ENCODE measurements at regions not wholly inside any gene's neighbourhood (a gene's known extent, or its start where the extent isn't known, plus 50 kb on each side); places are given as distances from the start of the nearest gene placed in this dataset.

DNA sequence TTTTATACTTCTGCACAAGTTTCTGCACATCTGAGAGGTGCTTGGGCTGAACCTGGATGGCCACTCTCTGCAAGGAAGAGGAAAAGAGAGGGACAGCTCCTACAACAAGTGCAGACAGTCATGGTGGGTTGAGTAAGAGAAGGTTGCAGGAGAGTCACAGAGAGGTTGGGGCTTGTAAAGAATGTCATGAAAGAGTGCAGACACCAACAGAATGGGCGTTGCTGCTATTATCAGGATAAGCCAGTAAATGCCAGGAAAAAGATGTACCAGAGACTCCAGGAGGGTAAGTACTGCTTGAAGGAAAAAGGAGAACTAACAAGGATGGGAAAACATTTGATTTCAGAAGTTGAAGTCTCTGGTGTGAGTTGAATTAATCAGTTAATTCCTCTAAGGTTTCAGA is 77.8 kb upstream of the NRP1 start:
- DNase-seq (ENCODE audit: extremely low read depth in 1 of 11, low read depth in 9 of 11, low spot score in 4 of 11) = no peak

DNA sequence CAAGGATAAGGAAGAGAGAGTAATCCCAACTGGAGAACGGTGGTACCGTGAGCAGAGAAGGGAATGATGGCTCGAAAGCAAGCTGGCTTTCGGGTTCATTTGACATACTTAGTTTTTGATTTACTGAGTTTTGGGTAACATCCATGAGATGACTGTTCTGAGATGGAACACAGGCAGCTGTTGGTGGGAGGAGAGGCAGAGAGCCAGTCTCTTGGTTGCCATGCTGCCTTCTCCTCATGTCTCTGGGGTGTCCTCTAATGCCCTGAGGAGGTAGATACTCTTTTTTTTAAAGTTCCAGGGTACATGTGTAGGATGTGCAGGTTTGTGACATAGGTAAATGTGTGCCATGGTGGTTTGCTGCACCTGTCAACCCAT is 76.4 kb upstream of the NRP1 start:
- DNase-seq (ENCODE audit: extremely low read depth in 1 of 11, low read depth in 9 of 11, low spot score in 4 of 11) = no peak

GRCh38 chr10:33410096-33410859 is 75.8 kb upstream of the NRP1 start:
- DNase-seq (ENCODE audit: extremely low read depth in 1 of 11, low read depth in 9 of 11, low spot score in 4 of 11) = no peak

DNA sequence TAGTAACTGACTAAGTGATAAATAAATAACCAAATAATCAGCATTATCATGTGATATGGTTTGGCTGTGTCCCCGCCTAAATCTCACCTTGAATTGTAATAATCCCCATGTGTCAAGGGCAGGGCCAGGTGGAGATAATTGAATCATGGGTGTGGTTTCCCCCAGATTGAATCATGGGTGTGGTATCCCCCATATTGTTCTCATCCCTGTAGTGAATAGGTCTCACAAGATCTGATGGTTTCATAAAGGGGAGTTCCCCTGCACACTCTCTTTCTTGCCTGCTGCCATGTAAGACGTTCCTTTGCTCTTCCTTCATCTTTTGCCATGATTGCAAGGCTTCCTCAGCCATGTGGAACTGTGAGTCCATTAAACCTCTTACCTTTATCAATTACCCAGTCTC is 72.1 kb upstream of the NRP1 start:
- DNase-seq (ENCODE audit: extremely low read depth in 1 of 11, low read depth in 9 of 11, low spot score in 4 of 11) = no peak

GRCh38 chr10:33402220-33403073 is 68.0 kb upstream of the NRP1 start:
- no peak for DNase-seq (ENCODE audit: extremely low read depth in 1 of 11, low read depth in 9 of 11, low spot score in 4 of 11)

DNA sequence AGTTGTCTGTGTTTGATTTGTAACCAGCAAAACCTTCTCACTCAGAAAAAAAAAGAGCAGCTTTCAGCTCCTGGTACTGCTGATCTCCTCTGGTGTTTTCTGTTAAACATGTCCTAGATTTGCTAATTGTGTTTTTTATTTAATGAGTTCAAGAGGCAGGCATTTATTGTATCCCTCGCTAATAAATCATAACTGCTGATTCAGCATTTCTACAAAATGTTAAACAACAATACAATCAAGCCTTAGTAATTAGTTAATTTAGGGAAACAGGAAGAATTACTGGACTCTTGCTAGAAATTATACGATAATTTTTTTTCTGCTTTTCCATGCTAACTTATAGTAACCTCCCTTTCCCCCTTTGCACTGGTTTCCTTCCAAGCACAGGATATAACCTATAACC is 66.8 kb upstream of the NRP1 start:
- DNase-seq (ENCODE audit: extremely low read depth in 1 of 11, low read depth in 9 of 11, low spot score in 4 of 11) = no peak

DNA sequence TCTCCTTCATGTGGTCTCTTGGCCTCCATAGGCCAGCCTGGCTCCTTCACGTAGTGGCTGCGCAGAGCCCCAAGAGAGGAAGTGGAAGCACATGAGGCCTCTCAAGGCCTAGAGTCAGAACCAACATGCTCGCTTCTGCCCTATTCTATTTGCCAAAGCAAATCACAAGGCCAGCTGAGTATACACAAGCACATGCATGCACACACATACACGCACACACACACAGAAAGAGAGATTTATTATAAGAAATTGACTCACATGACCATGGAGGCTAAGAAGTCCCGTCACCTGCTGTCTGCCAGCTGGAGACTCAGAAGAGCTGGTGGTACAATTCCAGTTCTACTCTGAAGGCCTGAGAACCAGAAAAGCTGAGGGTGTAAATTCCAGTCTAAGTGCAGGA is 64.3 kb upstream of the NRP1 start:
- DNase-seq (ENCODE audit: extremely low read depth in 1 of 11, low read depth in 9 of 11, low spot score in 4 of 11) = no peak

GRCh38 chr10:33396938-33397337 is 62.5 kb upstream of the NRP1 start:
- DNase-seq (ENCODE audit: extremely low read depth in 1 of 11, low read depth in 9 of 11, low spot score in 4 of 11) = no peak

- DNase-seq (ENCODE audit: extremely low read depth in 1 of 11, low read depth in 9 of 11, low spot score in 4 of 11) = no peak
These were observed 61.8 kb upstream of the NRP1 start for GRCh38 chr10:33396279-33396678.

DNA sequence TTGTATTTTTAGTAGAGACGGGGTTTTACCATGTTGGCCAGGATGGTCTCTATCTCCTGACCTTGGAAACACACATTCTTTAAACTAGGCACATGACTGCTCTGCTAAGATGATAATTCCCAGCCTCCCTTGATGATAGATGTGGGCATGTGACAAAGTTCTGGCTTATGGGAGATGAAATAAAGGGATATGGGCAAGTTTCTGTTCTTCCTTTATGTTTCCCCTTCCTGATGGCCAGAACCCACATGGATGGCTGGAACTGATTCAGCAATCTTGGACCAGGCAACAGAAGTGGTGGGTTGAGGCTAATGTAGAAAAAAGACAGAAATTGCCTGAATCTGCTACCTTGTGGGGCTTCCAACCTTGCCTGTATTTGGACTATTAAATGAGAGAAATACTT is 60.7 kb upstream of the NRP1 start:
- DNase-seq (ENCODE audit: extremely low read depth in 1 of 11, low read depth in 9 of 11, low spot score in 4 of 11) = no peak

DNA sequence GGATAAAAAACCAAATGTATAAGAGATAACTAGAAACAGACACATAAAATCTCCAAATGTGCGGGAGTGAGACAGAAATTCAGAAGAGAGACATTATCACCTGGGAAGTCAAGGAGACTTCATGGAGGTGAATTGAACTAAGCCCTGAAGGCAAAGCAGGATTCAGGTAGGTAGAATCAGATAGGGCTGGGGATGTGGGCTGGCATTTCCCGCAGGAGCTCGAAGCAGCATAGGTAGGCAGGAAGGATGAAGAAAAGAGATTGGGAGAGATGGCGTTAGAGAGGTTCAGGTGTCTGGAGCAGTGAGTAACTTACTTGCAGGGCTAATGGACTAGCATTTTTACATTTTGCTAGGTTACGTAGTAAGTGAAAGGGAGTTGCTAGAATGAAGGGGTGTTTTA is 58.2 kb upstream of the NRP1 start:
- no peak for DNase-seq (ENCODE audit: extremely low read depth in 1 of 11, low read depth in 9 of 11, low spot score in 4 of 11)

DNA sequence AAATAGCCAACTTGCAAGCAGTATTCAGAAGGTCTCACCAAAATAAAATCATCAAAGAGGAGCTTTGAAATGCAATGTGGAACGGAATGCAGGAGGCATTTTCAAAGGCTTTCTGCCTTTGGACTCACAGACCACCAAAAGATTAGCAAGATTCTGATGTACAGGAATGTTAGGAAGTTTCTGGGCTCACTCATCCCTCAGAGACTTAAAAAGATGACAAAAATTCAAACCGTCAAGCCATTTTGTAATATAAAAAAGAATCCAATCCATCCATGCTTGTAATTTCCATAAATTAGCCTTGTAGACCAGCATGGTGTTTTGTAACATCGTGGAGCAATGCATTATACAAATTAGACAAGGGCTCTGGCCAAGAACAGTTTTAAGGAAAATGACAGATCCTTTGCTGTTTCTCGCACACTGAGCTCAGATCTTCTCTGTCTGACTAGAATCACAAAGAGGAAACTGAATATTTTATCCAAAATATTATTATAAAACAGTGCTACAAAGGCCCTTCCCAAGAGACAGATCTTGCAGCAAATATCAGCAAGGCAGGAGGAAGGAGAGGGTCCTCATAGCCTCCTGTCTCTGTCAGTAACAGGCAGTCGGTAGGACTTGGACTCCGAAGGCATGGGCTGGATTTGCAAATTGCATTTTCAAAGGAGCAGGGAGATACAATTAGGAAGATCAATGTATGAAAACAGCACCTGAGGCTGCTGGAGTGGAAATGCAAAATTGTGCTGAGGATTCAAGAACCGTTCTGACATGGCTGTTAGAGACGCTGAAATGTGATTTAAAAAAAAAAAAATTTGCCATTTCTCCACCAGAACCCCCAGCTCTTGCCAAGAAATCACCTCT is 57.4 kb upstream of the NRP1 start:
- no peak for DNase-seq (ENCODE audit: extremely low read depth in 1 of 11, low read depth in 9 of 11, low spot score in 4 of 11)

- no peak for DNase-seq (ENCODE audit: extremely low read depth in 1 of 11, low read depth in 9 of 11, low spot score in 4 of 11)
These were observed 55.6 kb upstream of the NRP1 start for GRCh38 chr10:33390046-33390445.

GRCh38 chr10:33388785-33389184 is 54.3 kb upstream of the NRP1 start:
- DNase-seq (ENCODE audit: extremely low read depth in 1 of 11, low read depth in 9 of 11, low spot score in 4 of 11) = no peak

DNA sequence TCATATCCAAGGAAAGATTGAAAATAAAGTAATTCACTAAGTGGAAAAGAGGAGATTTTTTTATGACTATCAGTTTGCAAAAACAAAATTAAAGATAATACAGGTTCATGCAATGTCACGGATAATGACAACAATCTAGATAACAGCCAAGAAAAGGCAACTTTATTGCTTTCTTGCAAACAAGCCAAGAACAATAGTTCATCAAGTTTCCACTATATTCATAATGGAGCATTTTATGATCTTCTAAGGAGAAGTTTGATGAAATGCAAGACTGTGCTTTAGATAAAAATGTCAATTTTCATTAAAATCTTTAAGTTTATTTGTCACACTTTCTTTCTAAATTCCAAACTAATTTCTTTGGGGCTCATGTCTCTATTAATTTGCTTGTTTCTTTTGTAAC is 53.9 kb upstream of the NRP1 start:
- peak in 1 of 11 donors; percentile 51 for DNase-seq (ENCODE audit: extremely low read depth in 1 of 11, low read depth in 9 of 11, low spot score in 4 of 11)

DNA sequence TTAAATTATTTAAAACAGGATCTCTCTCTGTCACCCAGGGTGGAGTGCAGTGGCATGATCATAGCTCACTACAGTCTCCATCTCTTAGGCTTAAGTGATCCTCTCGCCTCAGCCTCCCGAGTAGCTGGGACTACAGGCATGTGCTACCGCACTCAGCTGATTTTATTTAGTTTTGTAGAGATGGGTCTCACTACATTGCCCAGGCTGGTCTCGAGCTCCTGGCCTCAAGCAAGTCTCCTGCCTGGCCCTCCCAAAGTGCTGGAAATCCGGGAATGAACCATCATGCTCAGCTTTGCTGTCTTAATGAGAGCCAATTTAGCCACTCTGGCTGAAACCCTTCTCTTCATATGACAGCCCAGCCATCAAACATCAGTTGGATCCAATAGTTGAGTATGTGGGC is 53.3 kb upstream of the NRP1 start:
- no peak for DNase-seq (ENCODE audit: extremely low read depth in 1 of 11, low read depth in 9 of 11, low spot score in 4 of 11)

GRCh38 chr10:33386926-33387325 is 52.5 kb upstream of the NRP1 start:
- DNase-seq (ENCODE audit: extremely low read depth in 1 of 11, low read depth in 9 of 11, low spot score in 4 of 11) = no peak

- DNase-seq (ENCODE audit: extremely low read depth in 1 of 11, low read depth in 9 of 11, low spot score in 4 of 11) = no peak
These were observed 51.2 kb upstream of the NRP1 start for GRCh38 chr10:33385686-33386085.

DNA sequence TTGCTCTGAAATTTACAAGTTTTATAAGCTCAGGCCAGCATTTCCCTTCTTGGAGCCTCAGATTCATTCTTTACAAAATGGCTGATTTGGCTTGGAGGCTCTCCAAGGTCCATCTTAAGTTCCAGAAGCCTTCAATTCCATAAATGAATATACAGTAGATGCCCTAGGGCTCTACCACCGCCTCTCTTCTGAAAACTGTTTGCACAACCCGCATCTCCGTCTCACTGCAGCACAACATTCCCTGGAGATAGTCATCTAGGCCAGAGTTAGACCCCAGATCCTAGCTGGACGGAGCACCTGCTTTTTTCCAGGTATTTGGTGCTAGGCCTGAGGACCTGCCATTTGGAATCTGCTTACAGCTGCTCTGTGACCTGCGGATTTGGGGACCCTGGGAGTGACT is 50.5 kb upstream of the NRP1 start:
- DNase-seq (ENCODE audit: extremely low read depth in 1 of 11, low read depth in 9 of 11, low spot score in 4 of 11) = no peak

Measured in renal cortex interstitium (tissue), 11 donors.